H1 (cell line): ENCODE measurements at regions not wholly inside any gene's neighbourhood (a gene's known extent, or its start where the extent isn't known, plus 50 kb on each side); places are given as distances from the start of the nearest gene placed in this dataset.

ENCODE experiments used
- NANOG ChIP-seq: IDR thresholded peaks from 2 replicates; pipeline ENCODE4 v1.6.1; 2011; ENCODE audit warnings: low read length, low read depth, mild to moderate bottlenecking, inconsistent platforms; ENCODE audit not compliant: insufficient read depth, poor library complexity, severe bottlenecking
- RAD21 ChIP-seq, 2 experiments: IDR thresholded peaks in 1 of 2; conservative IDR thresholded peaks in 1 of 2; 2 replicates each; pipeline ENCODE4 v1.6.1; 2011; ENCODE audit warnings: low read depth in 2 of 2, low read length in 2 of 2, improper control_type of control experiment in 1 of 2, inconsistent platforms in 1 of 2, mild to moderate bottlenecking in 1 of 2, moderate library complexity in 1 of 2
- RBBP5 ChIP-seq: IDR thresholded peaks from 2 replicates; pipeline ENCODE4 v1.7.1; 2012; ENCODE audit warnings: low read depth, mild to moderate bottlenecking, inconsistent platforms, low read length, moderate library complexity, borderline replicate concordance
- RXRA ChIP-seq: IDR thresholded peaks from 2 replicates; pipeline ENCODE4 v1.6.1; 2011; ENCODE audit warnings: low read depth, mild to moderate bottlenecking, low read length, moderate library complexity; ENCODE audit not compliant: insufficient read depth
- TAF7 ChIP-seq: optimal IDR thresholded peaks from 2 replicates; pipeline ENCODE3; 2011; ENCODE audit warnings: low read depth, mild to moderate bottlenecking, inconsistent platforms, low read length, moderate library complexity, borderline replicate concordance

- TF ChIP-seq RXRA (no peak), TAF7 (no peak), RBBP5 (no peak), NANOG (no peak), RAD21 (IDR thresholded peaks at IDR 0.05 in 1 of 2, conservative IDR thresholded peaks at IDR 0.05 in 1 of 2; ENCODE audit: low read depth in 2 of 2, low read length in 2 of 2) (no peak)
Observed at GRCh38 chr11:127334466-127334865, 333.9 kb upstream of the KIRREL3 start (continued).
